NCI-H2029 (cell line): ENCODE measurements at regions not wholly inside any gene's neighbourhood (a gene's known extent, or its start where the extent isn't known, plus 50 kb on each side); places are given as distances from the start of the nearest gene placed in this dataset.
A peak's percentile ranks its signal among the peaks of the same experiment; 100 is the strongest.
"Not testable (repeated sequence)": the region's sequence is repeated elsewhere in the genome, so short reads cannot be mapped to it uniquely, and the experiment has no call there.

Experiments used
- DNase-seq: peaks from one replicate; lab custom pipeline; 2025; lab: John Stamatoyannopoulos, UW

- no peak for DNase-seq
These were observed 100.7 kb upstream of the TRPC7 start for GRCh38 chr5:136466041-136466415.

GRCh38 chr5:136458481-136458880 is 93.1 kb upstream of the TRPC7 start:
- DNase-seq: peak; percentile 24

DNA sequence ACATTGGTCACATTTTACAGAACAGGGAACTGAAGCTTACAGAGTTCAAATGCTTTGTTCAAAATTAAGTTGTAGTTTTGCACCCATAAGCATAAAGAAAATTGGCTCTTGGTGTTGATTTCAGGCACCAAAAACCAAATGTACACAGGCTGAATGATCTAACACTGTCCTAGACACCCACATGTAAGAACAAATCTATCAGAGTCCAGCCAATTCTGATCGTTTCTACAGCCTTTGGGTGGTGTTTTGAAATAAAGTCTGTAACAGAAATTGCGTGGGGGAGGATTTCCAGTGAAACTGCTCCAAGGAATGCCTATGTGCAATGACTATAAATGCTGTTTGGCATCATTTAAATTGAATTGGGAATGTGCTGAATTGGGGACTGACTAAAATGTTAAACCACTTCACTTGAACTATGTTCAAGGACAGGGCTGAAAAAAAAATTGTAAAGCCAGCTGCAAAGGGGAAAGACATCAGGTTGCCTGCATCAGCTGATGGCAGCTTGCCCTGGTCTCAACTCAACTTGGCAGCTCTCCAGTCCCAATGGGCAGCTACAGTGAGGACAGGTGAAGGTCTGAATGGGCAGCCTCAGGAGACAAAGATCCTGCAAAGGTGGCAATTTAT is 92.2 kb upstream of the TRPC7 start:
- DNase-seq: peak; percentile 89

DNA sequence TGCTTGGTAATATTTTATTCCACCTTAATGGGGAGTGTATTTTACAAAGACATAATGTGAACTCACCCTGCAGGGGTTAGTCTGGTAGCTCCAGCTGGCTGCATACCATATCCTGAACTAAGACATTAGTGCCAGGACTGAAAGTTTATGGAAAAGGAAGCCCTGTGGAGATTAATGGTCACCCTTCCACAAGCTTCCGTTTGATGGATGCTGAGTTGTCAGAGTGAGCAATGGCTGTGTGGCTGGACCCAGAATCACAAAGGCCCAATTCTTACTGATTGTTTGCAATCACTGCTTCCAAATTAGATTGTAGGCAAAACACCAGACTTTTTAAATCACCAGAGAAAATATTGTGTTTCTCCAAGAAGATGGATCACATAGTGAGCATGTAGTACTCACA is 90.1 kb upstream of the TRPC7 start:
- no peak for DNase-seq

DNA sequence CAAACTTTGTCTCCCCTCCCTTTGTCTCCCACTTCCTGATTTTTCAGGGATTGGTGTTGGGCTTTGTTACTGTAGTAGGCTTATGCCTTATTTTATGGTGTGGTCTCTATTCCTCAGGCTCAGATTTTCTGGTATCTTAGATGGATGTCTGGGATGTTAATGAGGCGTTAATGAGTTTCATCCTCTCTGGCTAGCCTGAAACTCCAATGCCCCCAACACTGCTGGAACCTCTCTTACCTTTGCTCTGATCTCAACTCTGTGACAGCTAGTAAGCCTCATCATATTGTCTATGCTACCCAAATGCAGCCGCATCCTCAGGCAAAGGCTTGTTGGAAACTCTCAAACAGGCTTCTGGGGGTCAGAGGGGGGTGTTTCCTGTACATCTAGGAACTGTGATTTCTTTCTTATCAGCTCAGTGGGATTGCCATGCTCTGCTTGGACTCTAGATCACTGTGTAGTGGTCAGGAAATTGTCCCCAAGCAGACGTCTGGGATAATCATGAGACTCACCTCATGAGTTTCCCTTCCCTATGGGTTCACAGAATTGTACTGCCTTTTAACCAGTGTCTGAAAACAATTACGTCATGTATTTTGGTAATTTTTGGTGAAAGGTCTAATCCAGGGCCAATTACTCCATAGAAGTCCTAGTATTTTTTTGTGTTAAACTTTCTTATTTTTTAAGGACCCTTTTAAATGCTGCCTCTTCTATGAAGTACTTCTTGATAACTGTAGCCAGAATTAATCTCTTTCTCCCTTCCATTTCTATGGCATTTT is 88.8 kb upstream of the TRPC7 start:
- no peak for DNase-seq

- DNase-seq: no peak
These were observed 87.9 kb upstream of the TRPC7 start for GRCh38 chr5:136453199-136453598.

- DNase-seq: not testable (repeated sequence)
These were observed 82.2 kb upstream of the TRPC7 start for GRCh38 chr5:136447576-136447975.

DNA sequence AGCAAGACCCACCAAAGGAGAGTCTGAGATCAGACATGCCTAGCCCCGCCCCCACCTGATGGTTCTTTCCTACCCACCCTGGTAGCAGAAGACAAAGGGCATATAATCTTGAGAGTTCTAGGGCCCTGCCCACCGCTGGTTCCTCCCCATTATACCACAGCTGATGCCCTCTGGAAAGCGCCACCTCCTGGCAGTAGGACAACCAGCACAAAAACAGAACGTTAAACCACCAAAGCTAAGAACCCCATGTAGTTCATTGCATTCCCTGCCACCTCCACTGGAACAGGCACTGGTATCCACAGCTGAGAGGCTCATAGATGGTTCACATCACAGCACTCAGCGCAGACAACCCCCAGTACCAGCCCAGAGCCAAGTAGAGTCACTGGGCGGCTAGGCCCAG is 81.2 kb upstream of the TRPC7 start:
- DNase-seq: no peak

DNA sequence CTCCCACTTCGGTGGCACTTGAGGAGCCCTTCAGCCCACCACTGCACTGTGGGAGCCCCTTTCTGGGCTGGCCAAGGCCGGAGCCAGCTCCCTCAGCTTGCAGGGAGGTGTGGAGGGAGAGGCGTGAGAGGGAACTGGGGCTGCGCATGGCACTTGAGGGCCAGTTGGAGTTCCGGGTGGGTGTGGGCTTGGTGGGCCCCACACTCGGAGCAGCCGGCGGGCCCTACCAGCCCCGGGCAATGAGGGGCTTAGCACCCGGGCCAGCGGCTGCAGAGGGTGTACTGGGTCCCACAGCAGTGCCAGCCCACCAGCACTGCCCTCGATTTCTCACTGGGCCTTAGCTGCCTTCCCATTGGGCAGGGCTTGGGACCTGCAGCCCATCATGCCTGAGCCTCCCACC is 78.8 kb upstream of the TRPC7 start:
- not testable (repeated sequence) for DNase-seq

- DNase-seq: no peak
These were observed 74.0 kb upstream of the TRPC7 start for GRCh38 chr5:136439367-136439766.

DNA sequence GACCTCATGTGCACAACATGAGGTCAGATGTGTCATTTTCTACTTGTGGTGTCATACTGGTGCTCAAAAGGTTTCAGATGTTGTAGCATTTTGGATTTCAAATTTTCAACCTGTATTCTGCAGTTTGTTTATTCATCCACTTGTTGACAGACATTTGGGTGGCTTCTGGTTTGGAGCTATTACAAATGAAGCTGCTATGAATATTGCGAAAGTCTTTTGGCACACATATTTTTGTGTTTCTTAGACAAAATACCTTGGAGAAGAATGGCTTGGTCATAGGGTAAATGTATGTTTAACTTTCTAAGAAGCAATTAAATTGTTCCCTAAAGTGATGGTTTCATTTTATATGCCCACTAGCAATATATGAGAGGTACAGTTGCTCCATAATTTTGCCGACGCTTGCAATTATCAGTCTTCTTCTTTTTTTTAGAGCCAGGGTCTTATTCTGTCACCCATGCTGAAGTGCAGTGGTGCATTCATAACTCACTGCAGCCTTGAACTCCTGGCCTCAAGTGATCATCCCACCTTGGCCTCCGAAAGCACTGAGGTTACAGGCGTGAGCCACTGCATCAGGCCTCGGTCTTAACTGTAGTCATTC is 70.7 kb upstream of the TRPC7 start:
- DNase-seq: no peak

DNA sequence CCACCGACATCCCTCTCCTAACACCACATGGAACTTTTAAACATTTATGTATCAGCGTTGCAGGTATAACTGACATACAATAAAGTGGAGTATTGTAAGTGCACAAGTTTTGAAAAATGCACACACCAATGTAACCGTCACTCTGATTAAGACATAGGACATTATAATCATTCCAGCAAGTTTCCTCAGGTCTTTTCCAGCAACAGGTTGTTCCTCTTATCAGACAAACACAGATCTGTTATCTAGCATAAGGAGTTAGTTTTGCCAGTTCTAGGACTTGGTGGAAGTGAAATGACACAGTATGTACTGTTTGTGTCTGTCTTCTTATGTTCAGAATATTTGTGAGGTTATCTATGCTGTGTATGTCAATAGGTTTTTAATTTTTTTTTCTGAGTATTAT is 69.5 kb upstream of the TRPC7 start:
- no peak for DNase-seq

GRCh38 chr5:136432705-136433104 is 67.4 kb upstream of the TRPC7 start:
- no peak for DNase-seq

- no peak for DNase-seq
These were observed 64.7 kb upstream of the TRPC7 start for GRCh38 chr5:136430081-136430480.

- DNase-seq: no peak
These were observed 62.1 kb upstream of the TRPC7 start for GRCh38 chr5:136427426-136427825.

- DNase-seq: no peak
These were observed 60.6 kb upstream of the TRPC7 start for GRCh38 chr5:136425921-136426320.

DNA sequence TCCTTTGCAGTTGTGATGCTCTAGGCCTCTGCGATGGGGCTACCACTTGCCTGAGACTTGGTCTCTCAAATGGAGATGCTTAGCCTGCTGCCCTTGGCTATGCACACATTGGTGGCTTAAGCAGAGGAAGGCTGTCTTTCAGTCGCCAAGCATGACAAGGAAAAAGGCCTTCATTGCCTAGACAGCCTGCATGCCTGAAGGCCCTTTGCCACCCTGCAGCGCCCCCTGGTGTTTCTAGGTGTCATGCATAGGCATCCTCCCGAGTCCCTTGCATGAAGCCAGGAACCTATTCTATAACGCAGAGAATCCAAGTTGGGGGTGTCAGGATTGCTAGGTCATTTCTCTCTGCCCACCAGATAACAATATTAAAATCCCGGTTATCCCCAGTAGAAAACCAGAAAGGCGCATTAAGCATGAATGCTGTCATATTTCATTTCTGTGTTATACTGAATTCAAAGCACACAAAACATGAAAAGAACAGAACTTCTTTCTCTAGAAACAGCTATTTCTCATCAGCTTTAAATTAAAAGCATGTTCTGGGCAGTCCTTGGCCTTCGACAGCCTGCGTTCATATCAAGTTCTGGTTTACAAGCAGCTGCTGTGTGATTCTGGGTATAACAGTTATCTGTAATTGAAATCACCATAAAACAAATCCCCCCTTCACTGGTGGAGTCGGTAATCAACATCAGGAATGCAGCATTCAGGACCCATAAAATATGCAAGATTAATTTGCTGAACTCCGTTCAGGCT is 59.7 kb upstream of the TRPC7 start:
- DNase-seq: peak; percentile 75

- no peak for DNase-seq
These were observed 58.7 kb upstream of the TRPC7 start for GRCh38 chr5:136423944-136424606.

GRCh38 chr5:136420168-136420898 is 55.0 kb upstream of the TRPC7 start:
- DNase-seq: peak; percentile 84

- no peak for DNase-seq
These were observed 53.0 kb upstream of the TRPC7 start for GRCh38 chr5:136418301-136418700.
